OCI-LY3 (cell line): ENCODE measurements at regions not wholly inside any gene's neighbourhood (a gene's known extent, or its start where the extent isn't known, plus 50 kb on each side); places are given as distances from the start of the nearest gene placed in this dataset.
"Not testable (repeated sequence)": the region's sequence is repeated elsewhere in the genome, so short reads cannot be mapped to it uniquely, and the experiment has no call there.

ENCODE experiments used
- CTCF ChIP-seq: fragments of 200-600, 300-600 bp; sonication (generic); IDR thresholded peaks from 2 replicates; pipeline ENCODE4 v1.5.1; 2014; ENCODE audit warnings: antibody characterized with exemption, low read length, low read depth
- EZH2phosphoT487 ChIP-seq: fragments of 200-600 bp; shearing (Covaris generic); IDR thresholded peaks from 2 replicates; pipeline ENCODE4 v1.6.1; 2018; ENCODE audit warnings: antibody characterized with exemption, mixed run types, low read depth

DNA sequence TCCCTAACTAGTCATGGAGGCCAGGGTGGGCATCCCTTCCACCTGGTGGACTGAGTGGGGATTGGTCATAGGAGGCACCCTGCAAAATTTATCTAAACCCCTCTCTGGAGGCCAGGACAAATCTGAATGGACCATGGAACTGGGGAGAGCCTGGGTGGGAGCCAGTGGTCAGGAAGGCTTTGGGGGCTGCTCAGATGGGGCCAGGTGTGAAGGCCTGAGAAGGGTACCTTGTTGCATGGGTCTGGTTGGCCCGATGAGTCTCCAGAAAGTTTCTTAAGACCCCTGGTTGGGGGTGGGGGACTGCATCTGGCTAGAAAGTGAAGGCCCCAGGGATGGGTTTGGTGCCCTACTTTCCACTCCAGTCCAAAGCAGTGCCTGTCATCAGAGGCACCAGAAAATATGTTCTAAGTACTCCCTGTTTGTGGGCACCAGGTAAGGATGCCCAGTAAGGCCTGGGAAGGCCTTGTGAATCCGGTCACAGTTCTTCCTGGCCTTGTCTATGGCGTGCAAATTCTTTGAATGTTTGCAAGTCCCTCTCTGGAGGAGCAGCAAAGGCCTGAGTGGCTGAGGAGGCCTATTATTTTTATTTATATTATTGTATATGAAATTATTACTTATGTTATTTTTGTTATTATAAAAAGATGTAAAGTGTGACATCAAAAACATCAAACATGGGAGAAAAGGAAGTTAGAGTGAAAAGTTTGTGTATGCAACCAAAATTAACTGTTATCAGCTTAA is 1729.0 kb downstream of the SPATA31A7 start:
- TF ChIP-seq CTCF, EZH2phosphoT487: not testable (repeated sequence)
